ENCODE measurements at regions not wholly inside any gene's neighbourhood (a gene's known extent, or its start where the extent isn't known, plus 50 kb on each side); places are given as distances from the start of the nearest gene placed in this dataset.

- TF ChIP-seq EZH2 (IDR thresholded peaks at IDR 0.05) (no peak), POLR2AphosphoS5 (IDR thresholded peaks at IDR 0.05; ENCODE audit: borderline replicate concordance, low read depth, low read length) (no peak), FOXP2 (optimal IDR thresholded peaks at IDR 0.05; ENCODE audit: control extremely low read depth, extremely low read length, insufficient read depth) (no peak)
Measured at GRCh38 chr9:80841888-80842287, 847.5 kb downstream of the TLE1 start.
